HG03025 (cell line): ENCODE measurements at regions not wholly inside any gene's neighbourhood (a gene's known extent, or its start where the extent isn't known, plus 50 kb on each side); places are given as distances from the start of the nearest gene placed in this dataset.

Experiments
- ATAC-seq: cut with Tn5 transposase; IDR thresholded peaks from one replicate; pipeline ENCODE4 v1.9.1; 2021; ENCODE audit warnings: mild to moderate bottlenecking, moderate library complexity; ENCODE audit not compliant: unreplicated experiment, low FRiP score

DNA sequence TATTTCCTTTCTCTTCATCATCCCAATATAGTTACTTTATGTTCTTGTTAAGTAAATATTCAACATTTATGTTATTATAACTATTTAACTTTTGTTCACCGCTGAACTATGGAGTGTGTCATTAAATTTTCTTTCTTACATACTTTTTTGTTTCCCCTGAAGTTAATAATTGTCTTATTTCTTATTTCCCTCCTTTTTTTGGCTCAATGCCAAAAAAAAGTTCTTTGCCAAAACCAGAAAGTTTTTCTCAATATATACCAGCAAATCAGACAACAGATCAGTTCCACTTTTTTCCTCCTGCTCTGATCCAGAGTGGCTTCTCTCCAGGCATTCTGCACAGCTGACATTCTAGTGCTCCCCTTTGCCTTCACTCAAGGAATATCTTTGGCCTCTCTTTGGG lies 187.0 kb upstream of the PPARGC1A start:
- no peak for ATAC-seq

- ATAC-seq = no peak
These were observed 184.1 kb upstream of the PPARGC1A start for GRCh38 chr4:24073948-24074347.

DNA sequence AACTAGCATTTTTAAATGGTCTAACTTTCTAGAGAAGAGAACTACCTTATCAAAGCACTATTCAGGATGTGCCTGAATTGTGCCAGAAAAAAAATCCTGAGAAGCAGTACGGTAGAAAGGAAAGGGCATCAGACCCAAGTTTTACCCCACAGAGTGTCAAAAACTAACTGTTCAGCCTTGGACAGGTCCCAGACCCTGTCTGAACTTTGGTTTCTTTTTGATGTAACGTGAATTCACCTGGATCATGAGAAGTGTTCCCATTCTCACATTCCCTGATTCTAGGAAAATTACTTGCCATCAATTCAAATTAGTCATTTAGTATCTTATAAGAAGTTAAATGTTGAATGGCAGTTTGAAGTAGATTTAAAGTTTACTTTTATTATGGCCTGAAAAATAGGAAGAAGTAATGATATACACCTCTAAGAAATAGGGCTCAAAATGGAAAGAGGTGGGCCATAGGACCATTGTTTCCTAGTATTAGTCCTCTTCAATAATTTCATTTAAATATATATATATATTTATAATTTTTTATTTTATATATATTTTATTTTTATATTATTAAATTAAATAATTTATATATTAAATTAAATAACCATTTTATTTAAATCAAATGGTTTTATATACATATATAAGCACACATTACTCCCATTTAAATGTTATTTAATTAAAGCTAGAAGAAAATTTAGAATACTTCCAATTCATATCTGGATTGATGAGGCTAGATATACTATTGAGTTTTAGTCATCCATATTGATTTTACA lies 181.9 kb upstream of the PPARGC1A start:
- ATAC-seq = no peak

GRCh38 chr4:24070117-24070516 lies 180.3 kb upstream of the PPARGC1A start:
- no peak for ATAC-seq

DNA sequence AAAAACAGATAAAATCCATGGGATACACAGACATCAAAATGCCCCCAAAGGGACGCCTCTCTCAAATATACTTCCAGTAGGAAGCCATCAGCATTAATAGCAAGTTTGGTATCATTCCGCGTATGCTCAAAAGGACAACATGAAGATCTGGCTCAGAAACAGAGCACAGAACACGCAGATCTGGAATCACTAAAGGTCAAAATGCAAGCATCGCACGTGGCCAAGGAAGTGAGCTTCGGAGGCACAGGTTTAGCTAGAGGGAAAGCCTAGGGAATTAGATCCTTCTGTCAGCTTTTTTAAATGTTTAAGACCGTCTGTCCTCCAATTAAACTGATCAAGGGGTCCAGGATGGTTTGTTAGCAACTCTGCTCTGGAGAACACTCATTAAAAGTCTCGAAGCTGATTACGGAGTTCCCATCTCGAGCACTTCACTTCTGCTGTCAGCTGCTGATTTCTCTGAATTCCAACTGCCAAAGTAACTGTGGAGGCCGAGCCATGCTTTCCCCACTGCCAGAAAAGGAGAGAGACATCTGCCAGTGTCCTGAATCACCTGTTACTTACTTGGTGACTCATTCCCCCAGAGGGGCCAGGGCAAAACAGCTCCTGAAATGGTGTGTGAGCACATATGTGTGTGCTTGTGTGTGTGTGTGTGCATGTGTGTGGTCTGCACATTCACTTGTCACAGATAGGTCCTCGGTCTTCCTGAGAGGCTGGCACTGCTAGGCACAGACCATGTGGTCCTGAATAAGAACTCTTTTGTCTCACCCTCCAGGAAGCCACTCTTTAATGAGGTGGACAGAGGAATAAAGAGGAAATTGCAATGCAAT lies 177.7 kb upstream of the PPARGC1A start:
- ATAC-seq = no peak

GRCh38 chr4:24065974-24066373 lies 176.1 kb upstream of the PPARGC1A start:
- no peak for ATAC-seq

DNA sequence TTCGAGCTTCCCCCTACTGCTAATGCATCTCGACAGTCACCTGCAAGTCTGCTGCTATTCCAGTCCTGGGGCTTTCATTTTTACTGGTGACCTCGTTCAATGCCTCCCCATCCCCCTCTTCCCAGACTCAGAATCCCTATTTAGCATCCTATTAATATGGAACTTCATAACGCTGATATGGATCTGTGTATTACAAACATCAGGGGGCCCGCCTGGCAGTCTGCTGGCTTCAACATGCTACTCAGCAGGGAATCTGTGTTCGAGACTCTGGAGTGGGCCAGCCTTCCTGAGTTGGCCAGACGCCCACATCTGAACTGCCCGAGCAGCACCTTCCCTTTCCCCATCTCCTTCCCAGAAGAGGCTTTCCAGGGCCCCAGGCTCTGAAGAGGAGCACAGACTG lies 173.9 kb upstream of the PPARGC1A start:
- no peak for ATAC-seq

- no peak for ATAC-seq
These were observed 171.1 kb upstream of the PPARGC1A start for GRCh38 chr4:24060932-24061331.

DNA sequence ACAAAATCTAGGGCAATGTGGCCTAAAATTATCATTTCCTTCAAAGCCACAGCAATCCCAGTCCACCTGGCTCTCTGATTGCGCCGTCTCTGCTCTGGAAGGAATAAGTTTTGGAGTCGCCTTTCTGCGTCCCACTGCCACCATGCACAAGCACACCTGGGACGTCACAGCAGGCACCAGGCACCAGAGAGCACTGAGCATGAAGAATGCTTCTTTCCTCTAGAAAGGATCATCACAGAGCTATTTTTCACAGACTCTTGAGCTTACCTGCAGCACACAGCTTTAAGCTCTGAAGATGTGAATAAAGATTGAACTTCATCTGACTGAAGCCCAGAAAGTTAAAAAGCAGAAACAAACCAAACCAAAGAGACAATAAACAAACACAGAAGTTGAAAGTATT lies 170.0 kb upstream of the PPARGC1A start:
- ATAC-seq = no peak

DNA sequence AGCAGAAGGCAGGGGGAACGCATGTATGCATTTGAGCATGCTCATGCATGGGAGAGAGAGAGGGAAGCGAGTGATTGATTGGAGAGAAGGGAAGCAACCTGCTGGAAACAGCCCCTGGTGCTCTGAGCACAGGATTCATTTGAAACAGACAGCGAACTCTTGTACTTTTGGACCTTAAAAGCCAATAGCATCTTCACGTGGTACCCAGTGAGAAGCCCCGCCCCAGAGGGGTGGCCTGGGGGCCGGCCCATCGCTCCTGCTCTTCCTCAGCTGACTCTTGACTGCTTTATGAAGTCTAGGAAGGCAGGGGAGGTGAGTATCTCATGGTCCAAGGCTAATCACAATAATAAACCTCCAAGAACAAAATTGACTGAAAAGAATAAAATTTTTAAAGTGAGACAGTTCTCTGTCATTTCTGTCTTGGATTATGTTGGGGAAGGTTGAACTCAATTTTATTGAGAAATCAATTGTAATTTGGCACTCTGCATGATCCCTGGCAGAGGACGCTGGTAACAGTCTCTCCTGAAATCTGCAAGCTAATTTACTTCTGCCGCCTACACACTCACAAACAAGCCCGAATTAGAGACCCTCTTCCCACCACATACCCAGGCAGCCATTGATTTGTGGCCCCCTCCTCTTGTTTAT lies 168.2 kb upstream of the PPARGC1A start:
- ATAC-seq = no peak

DNA sequence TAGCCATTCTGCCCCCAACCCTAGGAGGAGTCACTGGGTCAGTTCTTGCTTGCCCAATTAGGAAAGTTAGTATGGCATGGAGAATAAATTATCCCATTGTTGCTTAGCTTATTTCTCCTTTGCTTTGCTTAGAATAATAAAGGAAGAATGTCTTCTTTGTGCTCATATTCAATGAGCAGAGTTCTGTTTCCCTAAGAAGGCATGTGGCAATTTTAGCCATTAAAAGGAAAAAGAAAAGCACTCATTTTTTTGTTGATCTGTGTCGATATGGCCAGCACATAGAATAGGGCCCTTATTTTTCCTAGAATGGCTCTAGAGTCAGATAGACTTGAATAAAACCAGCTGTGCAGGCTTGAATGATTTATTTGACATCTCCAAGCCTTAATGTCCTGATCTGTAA lies 166.4 kb upstream of the PPARGC1A start:
- ATAC-seq = no peak

DNA sequence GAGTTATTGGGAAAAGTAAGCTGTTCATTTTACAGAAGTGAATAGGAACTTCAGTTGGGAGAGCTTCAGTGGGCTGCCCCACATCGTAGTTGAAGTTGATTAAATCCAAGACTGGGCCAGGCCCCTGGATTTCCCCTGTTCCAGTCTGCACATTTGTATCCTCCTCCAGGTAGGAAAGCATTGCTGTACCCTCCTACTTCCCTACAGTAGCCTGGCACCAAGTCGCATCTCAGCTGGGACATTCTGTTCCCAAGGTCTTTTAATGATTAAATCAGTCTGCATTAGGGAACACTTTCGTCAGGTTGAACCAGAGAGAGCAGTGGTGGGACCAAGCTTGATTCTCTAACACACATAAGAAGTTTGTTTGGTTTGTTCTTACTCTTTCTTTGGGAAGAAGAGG lies 165.8 kb upstream of the PPARGC1A start:
- no peak for ATAC-seq

- ATAC-seq = no peak
These were observed 165.1 kb upstream of the PPARGC1A start for GRCh38 chr4:24054910-24055309.

DNA sequence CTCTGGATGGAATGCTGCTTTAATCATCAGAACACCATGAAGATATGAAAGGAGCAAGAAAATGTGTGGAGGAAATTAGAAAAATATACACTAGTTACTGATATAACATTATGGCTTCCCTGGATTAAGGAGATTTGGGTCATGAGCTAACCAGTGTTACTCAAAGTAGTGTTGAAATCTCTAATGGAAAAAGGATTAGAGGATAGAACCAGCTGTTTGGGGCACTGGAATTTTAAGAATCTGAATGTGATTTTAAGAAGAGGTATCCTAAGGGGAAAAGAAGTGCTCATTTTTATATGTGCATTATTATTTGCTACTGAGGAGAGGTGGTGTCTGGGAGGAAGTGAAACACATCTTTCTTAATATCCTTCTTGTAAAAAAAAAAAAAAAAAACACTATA lies 164.1 kb upstream of the PPARGC1A start:
- ATAC-seq = no peak

DNA sequence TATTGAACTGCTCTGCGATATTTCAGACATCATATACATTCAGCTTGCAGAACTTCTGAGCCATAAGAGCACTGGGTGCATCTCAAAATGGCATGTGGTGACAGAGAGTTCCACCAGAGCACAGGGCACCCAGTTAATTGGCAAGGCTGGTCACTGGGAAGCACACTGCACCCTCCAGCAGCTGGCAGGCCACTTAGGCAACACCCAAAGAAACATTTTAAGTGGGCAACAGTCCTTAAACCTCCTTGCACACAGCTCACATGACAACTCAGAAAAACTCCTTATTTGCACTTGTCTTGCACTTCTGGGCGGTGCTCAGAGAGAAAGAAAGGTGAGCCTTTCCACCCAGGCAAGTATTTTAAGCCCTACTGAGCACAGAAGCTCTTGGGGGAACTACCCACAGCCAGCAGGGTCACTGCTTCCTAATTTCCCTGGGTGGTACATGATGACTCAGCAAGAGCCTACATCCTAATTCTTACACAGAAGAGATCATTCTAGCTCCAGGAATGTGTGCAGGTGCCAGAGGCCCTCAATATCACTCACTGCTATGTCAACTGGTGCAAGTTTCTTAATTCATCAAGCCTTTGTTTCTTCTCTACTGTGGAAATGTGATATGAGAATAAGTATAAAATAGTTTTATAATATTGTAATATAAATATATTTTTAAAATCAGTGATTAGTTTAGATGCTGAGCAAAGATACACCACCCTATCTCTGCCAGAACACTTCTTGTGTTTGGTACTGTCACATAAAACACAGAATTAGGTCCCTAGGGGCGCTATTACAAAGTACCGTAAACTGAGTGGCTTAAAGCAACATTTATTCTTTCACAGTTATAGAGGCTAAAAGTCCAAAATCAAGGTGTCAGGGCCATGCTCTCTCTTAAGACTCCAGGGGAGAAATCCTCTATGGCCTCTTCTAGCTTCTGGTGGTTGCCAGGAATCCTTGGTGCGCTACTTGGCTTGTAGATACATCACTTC lies 155.1 kb upstream of the PPARGC1A start:
- no peak for ATAC-seq

GRCh38 chr4:24042094-24042493 lies 152.2 kb upstream of the PPARGC1A start:
- no peak for ATAC-seq

DNA sequence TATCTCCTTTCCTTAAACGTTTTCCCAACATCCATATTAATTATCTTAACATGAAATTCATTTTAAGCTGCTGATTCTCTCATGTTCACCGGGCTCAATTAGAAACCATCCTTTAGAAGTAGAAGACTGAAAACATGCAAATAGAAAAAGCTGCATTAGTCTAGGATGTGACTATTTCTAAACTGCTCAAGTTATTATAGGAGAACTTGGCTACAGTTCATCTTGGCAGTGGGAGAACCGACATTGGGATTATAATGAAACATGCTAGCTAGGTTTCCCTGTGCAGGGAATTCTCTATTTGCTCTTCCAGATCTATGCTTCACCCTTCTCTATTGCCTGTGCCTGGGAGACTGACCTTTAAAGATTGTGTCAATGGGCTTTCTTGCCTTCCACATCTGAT lies 151.0 kb upstream of the PPARGC1A start:
- ATAC-seq = no peak

DNA sequence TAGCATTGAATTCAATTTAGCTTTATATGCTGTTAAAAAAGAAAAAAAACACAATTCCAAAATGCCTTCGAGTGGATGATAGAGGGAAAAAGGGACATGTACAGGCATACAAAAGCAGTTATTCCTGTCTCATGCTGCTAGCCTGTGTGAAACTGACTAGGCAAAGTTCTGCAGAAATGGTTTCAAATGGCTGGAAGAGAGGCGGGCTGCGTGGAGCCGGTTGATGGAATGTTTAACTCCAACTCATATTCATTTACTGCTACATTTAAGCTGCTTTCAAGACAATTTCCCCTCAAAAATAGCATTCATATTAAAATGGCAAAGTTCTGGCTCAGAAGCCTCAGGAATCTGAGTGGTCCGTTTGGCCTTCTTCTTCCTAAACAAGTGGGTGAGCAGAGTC lies 143.8 kb upstream of the PPARGC1A start:
- ATAC-seq = no peak

- ATAC-seq = peak; percentile 74
These were observed 142.6 kb upstream of the PPARGC1A start for GRCh38 chr4:24032371-24032989.

DNA sequence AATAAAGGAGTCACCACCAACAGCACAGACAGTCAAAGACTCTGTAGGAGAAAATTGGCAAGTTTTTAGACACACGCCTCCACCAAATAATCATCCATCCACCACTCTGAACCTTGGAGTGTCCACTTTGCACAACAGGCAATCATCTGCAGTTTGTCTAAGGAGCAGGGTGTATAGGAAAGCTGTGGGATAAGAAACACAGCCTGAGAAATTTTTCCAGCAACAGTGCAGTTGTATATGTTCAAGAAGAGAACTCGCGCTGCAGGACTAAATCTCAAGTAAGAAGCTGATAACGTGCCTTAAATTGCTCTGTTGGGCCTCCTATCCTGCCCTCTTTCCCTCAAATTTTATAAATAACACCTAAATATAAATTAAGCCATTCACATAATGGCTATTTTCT lies 136.7 kb upstream of the PPARGC1A start:
- ATAC-seq = no peak
